Fibroblast of skin of left quadriceps (primary cell): ENCODE measurements at regions not wholly inside any gene's neighbourhood (a gene's known extent, or its start where the extent isn't known, plus 50 kb on each side); places are given as distances from the start of the nearest gene placed in this dataset.
"Not testable (repeated sequence)": the region's sequence is repeated elsewhere in the genome, so short reads cannot be mapped to it uniquely, and the experiment has no call there.

Source experiments
- DNase-seq, 2 experiments: peaks; one replicate each; pipeline ENCODE4 v3.0.0-alpha.2; 2013; ENCODE audit warnings: low read depth in 2 of 2

GRCh38 chr3:187475613-187476012, 107.4 kb downstream of the RTP4 start:
- DNase-seq = not testable (repeated sequence)

DNA sequence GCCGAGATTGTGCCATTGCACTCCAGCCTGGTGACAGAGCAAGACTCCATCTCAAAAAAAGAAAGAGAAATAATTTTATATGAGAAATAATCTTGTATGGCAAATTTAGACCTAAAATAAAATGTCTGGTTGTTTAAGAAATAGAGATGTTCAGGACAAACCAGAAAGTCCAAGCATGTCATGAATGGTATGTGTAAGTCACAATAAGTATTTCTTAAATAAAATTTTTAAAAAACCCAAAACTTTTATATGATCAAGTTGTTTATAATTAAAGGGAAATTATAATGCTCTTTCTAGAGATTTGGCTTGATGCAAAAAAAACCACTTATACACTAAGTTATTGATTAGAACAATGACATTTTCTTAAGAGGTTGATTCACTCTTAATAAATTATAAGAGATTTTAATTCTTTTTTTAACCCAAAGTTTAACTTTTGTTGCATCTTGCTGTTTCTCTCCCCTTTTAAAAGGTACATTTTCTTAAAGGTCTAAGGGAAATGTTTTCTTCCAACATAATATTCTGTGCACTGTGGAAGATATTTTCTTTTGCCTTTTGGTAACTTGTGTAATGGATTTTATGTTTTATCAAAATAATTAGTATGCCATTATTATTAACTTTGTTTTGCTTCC, 105.7 kb downstream of the RTP4 start:
- no peak for DNase-seq

DNA sequence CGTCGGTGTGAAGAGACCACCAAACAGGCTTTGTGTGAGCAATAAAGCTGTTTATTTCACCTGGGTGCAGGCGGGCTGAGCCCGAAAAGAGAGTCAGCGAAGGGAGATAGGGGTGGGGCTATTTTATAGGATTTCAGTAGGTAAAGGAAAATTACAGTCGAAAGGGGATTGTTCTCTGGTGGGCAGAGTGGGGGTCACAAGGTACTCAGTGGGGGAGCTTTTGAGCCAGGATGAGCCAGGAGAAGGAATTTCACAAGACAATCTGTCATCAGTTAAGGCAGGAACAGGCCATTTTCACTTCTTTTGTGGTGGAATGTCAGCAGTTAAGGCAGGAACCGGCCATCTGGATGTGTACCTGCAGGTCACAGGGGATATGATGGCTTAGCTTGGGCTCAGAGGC, 98.1 kb downstream of the RTP4 start:
- not testable (repeated sequence) for DNase-seq

GRCh38 chr3:187465503-187465902, 97.3 kb downstream of the RTP4 start:
- no peak for DNase-seq

GRCh38 chr3:187464682-187465081, 96.5 kb downstream of the RTP4 start:
- no peak for DNase-seq

GRCh38 chr3:187458921-187459320, 90.7 kb downstream of the RTP4 start:
- no peak for DNase-seq

DNA sequence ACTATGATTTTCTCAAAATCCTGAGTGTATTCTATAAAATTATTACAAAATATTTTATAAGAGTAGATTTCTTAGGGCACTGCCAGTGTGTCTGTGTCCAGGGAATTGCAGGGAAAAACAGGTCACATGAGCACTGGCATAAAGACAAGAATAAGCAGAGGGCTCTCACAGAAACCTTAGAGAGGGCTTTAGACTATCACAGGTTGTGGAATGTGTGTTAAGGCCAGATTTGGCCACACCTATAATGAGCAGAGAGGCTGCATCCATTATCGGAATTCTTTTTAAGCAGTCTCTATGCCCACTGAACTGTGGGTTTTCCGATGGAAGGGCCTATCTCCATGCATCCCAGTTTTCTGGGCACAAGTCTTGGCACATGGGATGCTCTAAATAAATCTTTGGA, 90.2 kb downstream of the RTP4 start:
- no peak for DNase-seq

DNA sequence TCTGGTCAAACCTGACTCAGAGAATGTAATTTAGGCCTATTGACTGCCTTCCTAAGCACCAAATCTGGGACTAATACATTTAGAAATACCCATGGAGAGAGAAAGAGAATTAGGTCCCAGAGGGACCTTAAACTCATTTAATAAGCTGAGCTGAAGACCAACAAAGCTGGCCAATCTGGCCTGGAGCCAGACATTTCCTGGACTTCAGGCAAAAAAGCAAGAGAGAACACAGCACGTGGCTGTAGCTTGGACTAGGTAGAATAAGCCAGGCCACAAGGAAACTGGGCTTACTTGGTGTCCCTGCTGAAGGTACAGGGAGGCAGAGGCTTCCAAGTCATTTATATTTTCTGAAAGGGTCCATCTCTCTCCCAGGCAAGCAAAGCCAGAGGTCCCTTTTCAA, 88.1 kb downstream of the RTP4 start:
- DNase-seq = peak; percentile 0 to 3

DNA sequence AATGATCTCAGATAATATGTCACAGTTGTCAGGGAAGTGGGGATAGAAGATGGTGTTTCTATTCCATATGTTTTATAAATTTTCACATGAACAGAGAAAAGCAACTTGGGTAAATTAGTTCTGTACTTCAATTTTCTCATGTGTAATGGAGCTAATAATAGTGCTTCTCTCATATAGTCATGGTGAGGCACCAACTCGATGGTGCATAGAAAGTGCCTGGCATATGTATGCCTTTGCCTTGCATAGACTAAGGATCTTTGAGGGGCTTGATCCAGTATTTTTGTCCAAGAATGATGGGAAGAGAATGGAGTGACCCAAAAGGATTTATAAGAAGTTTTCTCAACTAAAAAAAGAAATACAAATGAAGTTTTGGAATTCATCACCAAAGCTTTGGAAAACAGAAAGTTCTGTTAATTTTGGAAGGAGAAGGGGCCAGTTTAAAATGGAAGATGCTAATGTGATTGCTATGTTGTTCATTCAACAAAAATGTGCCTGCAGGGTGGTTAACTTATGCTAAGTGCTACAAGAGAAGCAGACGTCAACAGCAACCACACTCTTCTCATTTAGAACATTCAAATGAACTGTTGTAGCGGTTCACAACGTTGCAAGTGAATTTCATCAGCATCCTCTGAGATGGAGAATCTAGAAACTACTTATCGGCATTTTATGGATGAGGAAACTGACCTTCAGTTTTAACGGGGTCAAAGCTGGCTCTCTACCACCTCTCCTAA, 86.1 kb downstream of the RTP4 start:
- no peak for DNase-seq

DNA sequence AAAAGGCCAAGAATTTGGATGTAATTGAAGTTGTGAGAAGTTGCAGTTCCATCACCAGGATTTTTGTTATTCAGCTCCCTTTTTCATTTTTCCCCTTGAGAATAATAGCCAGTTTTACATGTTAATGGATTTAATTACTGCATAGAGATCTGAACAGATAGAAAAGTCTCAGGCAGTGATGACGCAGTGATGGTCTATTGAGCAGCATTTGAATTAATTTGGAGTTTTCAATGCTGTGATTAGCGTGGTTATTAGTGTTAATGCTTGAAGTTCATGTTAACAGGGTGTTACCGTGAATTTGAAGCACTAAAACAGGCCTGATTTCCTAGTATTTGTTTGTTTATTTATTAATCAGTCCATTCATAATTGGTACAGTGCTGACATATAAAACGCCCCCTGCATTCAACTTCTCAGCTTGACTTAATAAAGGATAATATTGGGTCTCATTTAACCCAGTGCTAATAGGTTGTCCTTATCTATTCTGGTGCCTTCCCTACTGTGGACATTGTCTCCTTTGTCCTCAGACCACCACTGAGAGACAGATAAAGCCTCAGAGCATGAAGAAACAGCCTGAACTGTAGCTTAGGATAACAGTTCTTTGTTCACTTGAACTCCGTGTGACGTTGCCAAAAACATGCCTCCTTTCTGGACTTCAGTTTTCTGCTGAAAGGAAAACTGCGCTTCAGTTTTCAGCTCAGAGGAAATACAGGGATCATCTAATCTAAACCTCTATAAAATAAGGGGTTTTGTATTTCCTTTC, 82.4 kb downstream of the RTP4 start:
- DNase-seq = no peak

GRCh38 chr3:187448674-187449073, 80.5 kb downstream of the RTP4 start:
- DNase-seq = no peak

DNA sequence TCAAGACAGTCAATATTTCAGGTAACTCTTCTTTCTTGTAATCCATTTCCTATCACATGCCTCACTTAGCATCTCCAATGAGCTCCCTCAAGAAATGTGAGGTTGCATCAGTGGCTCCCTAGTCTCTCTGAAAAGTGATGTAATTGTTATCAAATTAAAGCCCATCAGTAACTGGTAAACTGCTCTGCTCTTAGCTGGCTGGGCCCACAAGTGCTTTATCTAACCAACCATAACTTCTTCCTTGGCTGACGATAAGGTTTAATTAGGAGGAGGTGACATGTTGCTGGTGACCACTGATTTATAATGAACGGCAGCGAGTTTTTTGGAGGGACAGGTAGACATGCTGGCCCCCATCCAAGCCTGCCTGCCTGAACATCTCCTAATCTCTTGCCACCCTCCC, 79.6 kb downstream of the RTP4 start:
- DNase-seq = no peak

GRCh38 chr3:187445356-187445755, 77.2 kb downstream of the RTP4 start:
- DNase-seq = no peak

GRCh38 chr3:187434524-187434923, 66.3 kb downstream of the RTP4 start:
- no peak for DNase-seq

- no peak for DNase-seq
These were observed 62.4 kb downstream of the RTP4 start for GRCh38 chr3:187430576-187430975.
